Heart left ventricle (tissue), 16 donors: ENCODE measurements at regions not wholly inside any gene's neighbourhood (a gene's known extent, or its start where the extent isn't known, plus 50 kb on each side); places are given as distances from the start of the nearest gene placed in this dataset.

ENCODE experiments used
- ATAC-seq, 4 donors: fragments of 200-7000 bp; cut with Tn5 transposase; one replicate each; pipeline ENCODE4 v1.9.1; 2020 to 2022; ENCODE audit warnings: moderate library complexity in 4 of 4, mild to moderate bottlenecking in 3 of 4, moderate number of reproducible peaks in 1 of 4
- DNase-seq, 5 donors: peaks; one replicate each; pipeline ENCODE4 v3.0.0-alpha.2; 2020
- H3K27ac ChIP-seq, 12 donors: fragments of 200-600 bp; sonication (generic) in 4 of 12; one replicate each; pipeline versions ENCODE4 v1.5.0 to v1.8.0; 2016 to 2022; ENCODE audit warnings: mild to moderate bottlenecking in 2 of 12
- H3K27me3 ChIP-seq, 9 donors: fragments of 200-600 bp; sonication (generic) in 2 of 9; one replicate each; pipeline versions ENCODE4 v1.5.1 to v1.8.0; 2016 to 2022; ENCODE audit warnings: mild to moderate bottlenecking in 3 of 9
- H3K36me3 ChIP-seq, 9 donors: fragments of 200-600 bp; sonication (generic) in 2 of 9; one replicate each; pipeline versions ENCODE4 v1.5.0 to v1.8.0; 2018 to 2022; ENCODE audit warnings: mild to moderate bottlenecking in 2 of 9
- H3K4me1 ChIP-seq, 12 donors: fragments of 200-600 bp; sonication (generic) in 4 of 12; one replicate each; pipeline versions ENCODE4 v1.5.0 to v1.8.0; 2016 to 2022; ENCODE audit warnings: mild to moderate bottlenecking in 3 of 12
- H3K4me3 ChIP-seq, 12 donors: fragments of 200-600 bp; sonication (generic) in 4 of 12; one replicate each; pipeline versions ENCODE4 v1.5.0 to v1.8.0; 2017 to 2022; ENCODE audit warnings: mild to moderate bottlenecking in 9 of 12, moderate library complexity in 4 of 12
- H3K9me3 ChIP-seq, 12 donors: fragments of 200-600 bp; sonication (generic) in 4 of 12; one replicate each; pipeline versions ENCODE4 v1.5.0 to v1.8.0; 2016 to 2022; ENCODE audit warnings: mild to moderate bottlenecking in 1 of 12
- POLR2A ChIP-seq, 2 donors: fragments of 450-650 bp; IDR thresholded peaks; one replicate each; pipeline ENCODE4 v1.6.1; 2017; ENCODE audit warnings: antibody characterized with exemption in 2 of 2, mild to moderate bottlenecking in 2 of 2, moderate library complexity in 2 of 2
- WGBS, 4 donors: extraction: QIAGEN DNeasy Blood & Tissue Kit in 2 of 4; methylation state at CpG; one replicate each; pipeline versions ENCODE4 v1.1.5 to v1.1.7; 2013 to 2018; 5-methylcytosine and 5-hydroxymethylcytosine counted together
- intact Hi-C, 10 donors: fragments of 100-400 bp; cut with DNase I; formaldehyde crosslinking; loops; one replicate each; pipeline versions ENCODE4 v1.11.1 to v1.14.2; 2022
- TF ChIP-seq, protein P1 (sequence below), 12 donors: fragments of 200-600 bp; sonication (generic) in 4 of 12; IDR thresholded peaks; one replicate each; pipeline versions ENCODE4 v1.5.0 to v1.8.0; 2018 to 2022; ENCODE audit warnings: antibody characterized with exemption in 12 of 12, mild to moderate bottlenecking in 5 of 12
- donor health status: ischemic (EF 13 %, LVEDD 7.1; RV severe dilation, severe dysfunction).
- donor health status: healthy with polysubstance abuse.
- donor health status: DM: no; HTN: yes; CAD: no.
- donor health status: DM: no; HTN: no; CAD: no.
- donor health status: ischemic (EF 25% LVEDD 6.9; RV normal size, moderate dysfunction).
- donor health status: ischemic (EF 25% LVEDD 5.7; RV mildly dilated, moderate dysfunction).
- donor health status: healthy.
- donor health status: DM: yes; HTN: yes; CAD: no.
- donor health status: ischemic (EF 35%, LVEDD 5.7; RV mildly dilated, moderate dysfunction).
- donor health status: nonischemic (EF 11% LVEDD 7.7; RV severe dilation, severe dysfunction).
- donor health status: DM: yes; HTN: yes; CAD: no.
- donor health status: PGD.
- donor health status: ischemic (EF 29% LVEDD 5.4; RV normal size, mild dysfunction).
- donor health status: nonischemic (EF 23%, LVEDD 6.1; RV moderate dilation, normal function).

DNA sequence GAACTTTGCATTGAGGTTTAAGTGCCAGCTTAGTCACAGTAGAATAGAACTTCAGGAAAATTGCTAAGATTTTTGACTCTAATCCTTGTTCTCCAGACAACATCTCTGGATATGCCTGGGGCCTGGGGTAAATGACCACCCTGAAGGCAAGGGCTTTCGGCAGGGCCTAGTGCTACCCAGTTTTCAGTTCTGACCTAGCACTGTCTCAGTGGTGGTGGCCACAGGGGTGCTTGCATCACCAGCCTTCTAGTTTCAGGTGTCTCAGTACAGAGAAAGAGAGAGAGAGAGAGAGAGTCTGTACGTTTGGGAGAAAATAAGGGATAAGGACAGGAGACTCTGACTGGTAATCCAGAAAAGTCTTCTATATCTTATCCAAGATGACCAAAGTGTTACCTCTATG lies 890.5 kb downstream of the JRKL start:
- no peak for ATAC-seq
- TF ChIP-seq POLR2A (IDR thresholded peaks at IDR 0.05): no peak
- TF ChIP-seq, protein P1, sequence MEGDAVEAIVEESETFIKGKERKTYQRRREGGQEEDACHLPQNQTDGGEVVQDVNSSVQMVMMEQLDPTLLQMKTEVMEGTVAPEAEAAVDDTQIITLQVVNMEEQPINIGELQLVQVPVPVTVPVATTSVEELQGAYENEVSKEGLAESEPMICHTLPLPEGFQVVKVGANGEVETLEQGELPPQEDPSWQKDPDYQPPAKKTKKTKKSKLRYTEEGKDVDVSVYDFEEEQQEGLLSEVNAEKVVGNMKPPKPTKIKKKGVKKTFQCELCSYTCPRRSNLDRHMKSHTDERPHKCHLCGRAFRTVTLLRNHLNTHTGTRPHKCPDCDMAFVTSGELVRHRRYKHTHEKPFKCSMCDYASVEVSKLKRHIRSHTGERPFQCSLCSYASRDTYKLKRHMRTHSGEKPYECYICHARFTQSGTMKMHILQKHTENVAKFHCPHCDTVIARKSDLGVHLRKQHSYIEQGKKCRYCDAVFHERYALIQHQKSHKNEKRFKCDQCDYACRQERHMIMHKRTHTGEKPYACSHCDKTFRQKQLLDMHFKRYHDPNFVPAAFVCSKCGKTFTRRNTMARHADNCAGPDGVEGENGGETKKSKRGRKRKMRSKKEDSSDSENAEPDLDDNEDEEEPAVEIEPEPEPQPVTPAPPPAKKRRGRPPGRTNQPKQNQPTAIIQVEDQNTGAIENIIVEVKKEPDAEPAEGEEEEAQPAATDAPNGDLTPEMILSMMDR (IDR thresholded peaks at IDR 0.05): no peak
- intact Hi-C loops: no loop called here
- Histone ChIP-seq H3K27me3 (no peaks in the 10 kb centered on the region), H3K36me3 (no peaks in the 10 kb centered on the region), H3K9me3 (peaks cover 0 to 5% (median under 1%) of the 10 kb centered on the region in 12 donors), H3K4me1 (no peaks in the 10 kb centered on the region), H3K4me3 (no peak overlapping the region), H3K27ac (no peak overlapping the region)
- WGBS, 4 donors: 78 to 93% (median 90%) methylated on average over 2 of the region's 2 CpGs
- no peak for DNase-seq

GRCh38 chr11:97289823-97290222 lies 900.0 kb downstream of the JRKL start:
- DNase-seq: no peak
- no peaks in the 10 kb centered on the region for H3K27me3 ChIP-seq
- no peaks in the 10 kb centered on the region for H3K36me3 ChIP-seq
- H3K4me3 ChIP-seq: no peak overlapping the region
- TF ChIP-seq, protein P1 (IDR thresholded peaks at IDR 0.05): no peak
- TF ChIP-seq POLR2A (IDR thresholded peaks at IDR 0.05): no peak
- no peak for ATAC-seq
- H3K4me1 ChIP-seq: peaks cover 0 to 5% (median 0%) of the 10 kb centered on the region in 12 donors
- intact Hi-C loops: no loop called here
- WGBS, 4 donors: 84 to 92% (median 91%) methylated on average over 2 of the region's 2 CpGs
- peaks cover 0 to 22% (median 0%) of the 10 kb centered on the region in 12 donors for H3K9me3 ChIP-seq
- no peak overlapping the region for H3K27ac ChIP-seq

DNA sequence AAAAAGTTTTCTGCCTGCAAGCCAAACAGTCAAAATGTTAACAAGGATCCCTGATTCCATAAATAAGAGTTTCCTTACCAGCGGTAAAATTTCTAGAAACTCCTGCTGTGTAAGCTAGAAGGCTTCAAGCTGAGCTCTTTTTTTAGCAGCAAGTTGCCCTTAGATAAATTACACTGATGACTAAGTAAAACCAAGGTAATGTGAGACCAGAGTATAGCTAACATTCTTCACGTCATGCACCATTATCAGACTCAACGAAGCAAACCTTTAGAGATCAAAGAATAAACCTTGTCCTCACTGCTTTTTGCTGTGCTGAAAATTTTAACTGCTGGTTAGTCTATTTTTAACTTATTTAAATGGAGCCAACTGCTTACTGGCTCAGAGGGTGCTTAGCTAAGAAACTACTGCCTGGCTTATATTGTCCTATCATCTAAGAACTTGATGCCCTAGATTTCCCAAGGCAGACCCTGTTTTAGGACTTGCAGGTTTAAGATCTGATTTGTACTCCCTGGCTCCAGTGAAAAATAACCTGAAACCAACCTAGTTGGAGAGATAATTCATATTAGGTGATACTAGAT lies 900.7 kb downstream of the JRKL start:
- Histone ChIP-seq H3K36me3 (no peaks in the 10 kb centered on the region), H3K4me3 (no peak overlapping the region), H3K27me3 (no peaks in the 10 kb centered on the region), H3K4me1 (peaks cover 0 to 5% (median 0%) of the 10 kb centered on the region in 12 donors), H3K9me3 (peaks cover 0 to 22% (median 0%) of the 10 kb centered on the region in 12 donors), H3K27ac (no peak overlapping the region)
- WGBS, 4 donors: 27 to 45% (median 39%) methylated on average over 3 of the region's 3 CpGs
- ATAC-seq (peak in 2 of 4 donors; percentile 63 to 75), DNase-seq (no peak)
- intact Hi-C loops: no loop called here
- TF ChIP-seq, protein P1 (IDR thresholded peaks at IDR 0.05): no peak
- no peak for TF ChIP-seq POLR2A (IDR thresholded peaks at IDR 0.05)

- intact Hi-C loops: no loop called here
- Histone ChIP-seq H3K27me3 (no peaks in the 10 kb centered on the region), H3K4me1 (no peaks in the 10 kb centered on the region), H3K27ac (no peak overlapping the region), H3K36me3 (no peaks in the 10 kb centered on the region), H3K9me3 (peaks cover 0 to 4% (median 0%) of the 10 kb centered on the region in 12 donors), H3K4me3 (no peak overlapping the region)
- 89 to 96% (median 93%) methylated on average over 5 of the region's 5 CpGs for WGBS, 4 donors
- no peak for DNase-seq
- TF ChIP-seq, protein P1 (IDR thresholded peaks at IDR 0.05): no peak
- TF ChIP-seq POLR2A (IDR thresholded peaks at IDR 0.05): no peak
- ATAC-seq: no peak
These were observed 906.5 kb downstream of the JRKL start for GRCh38 chr11:97296301-97296700.
